GM18499 (cell line): ENCODE measurements at regions not wholly inside any gene's neighbourhood (a gene's known extent, or its start where the extent isn't known, plus 50 kb on each side); places are given as distances from the start of the nearest gene placed in this dataset.

Experiments
- ATAC-seq: cut with Tn5 transposase; IDR thresholded peaks from one replicate; pipeline ENCODE4 v1.9.1; 2021; ENCODE audit warnings: moderate number of reproducible peaks; ENCODE audit not compliant: insufficient read depth, unreplicated experiment

GRCh38 chr22:22084089-22084711 is 101.6 kb upstream of the TOP3B start:
- no peak for ATAC-seq

- no peak for ATAC-seq
These were observed 100.4 kb upstream of the TOP3B start for GRCh38 chr22:22082960-22083359.

GRCh38 chr22:22082229-22082835 is 99.7 kb upstream of the TOP3B start:
- no peak for ATAC-seq

- no peak for ATAC-seq
These were observed 97.7 kb upstream of the TOP3B start for GRCh38 chr22:22080270-22080669.

GRCh38 chr22:22079404-22080148 is 97.0 kb upstream of the TOP3B start:
- ATAC-seq: no peak

GRCh38 chr22:22078329-22078728 is 95.7 kb upstream of the TOP3B start:
- ATAC-seq: no peak

GRCh38 chr22:22076932-22077703 is 94.5 kb upstream of the TOP3B start:
- no peak for ATAC-seq

- ATAC-seq: no peak
These were observed 93.8 kb upstream of the TOP3B start for GRCh38 chr22:22076361-22076760.

GRCh38 chr22:22075382-22076163 is 93.0 kb upstream of the TOP3B start:
- no peak for ATAC-seq

- ATAC-seq: no peak
These were observed 92.2 kb upstream of the TOP3B start for GRCh38 chr22:22074634-22075381.

- no peak for ATAC-seq
These were observed 91.4 kb upstream of the TOP3B start for GRCh38 chr22:22073769-22074561.

GRCh38 chr22:22072169-22072836 is 89.7 kb upstream of the TOP3B start:
- no peak for ATAC-seq

- no peak for ATAC-seq
These were observed 88.9 kb upstream of the TOP3B start for GRCh38 chr22:22071455-22071854.

- ATAC-seq: no peak
These were observed 87.8 kb upstream of the TOP3B start for GRCh38 chr22:22070371-22070824.

- no peak for ATAC-seq
These were observed 87.1 kb upstream of the TOP3B start for GRCh38 chr22:22069450-22070370.

GRCh38 chr22:22068657-22069056 is 86.1 kb upstream of the TOP3B start:
- ATAC-seq: no peak

- no peak for ATAC-seq
These were observed 85.4 kb upstream of the TOP3B start for GRCh38 chr22:22068025-22068424.
